ENCODE measurements at regions not wholly inside any gene's neighbourhood (a gene's known extent, or its start where the extent isn't known, plus 50 kb on each side); places are given as distances from the start of the nearest gene placed in this dataset.

GRCh38 chr11:98130117-98130625 lies 890.6 kb upstream of the CNTN5 start:
- no peak for DNase-seq
- H3K4me2 ChIP-seq (ENCODE audit: low read depth, low read length, poor library complexity, severe bottlenecking), result no peak overlapping the region
- peaks cover 85% of the 10 kb centered on the region for H3K9me3 ChIP-seq (ENCODE audit: low read length)
- H3K4me3 ChIP-seq (ENCODE audit: low read length), result no peak overlapping the region
- no peaks in the 10 kb centered on the region for H4K20me1 ChIP-seq (ENCODE audit: insufficient read depth, low read depth, low read length)
- no peaks in the 10 kb centered on the region for H3K79me2 ChIP-seq (ENCODE audit: low read length)
- H3K9me2 ChIP-seq (replicated peaks; ENCODE audit: insufficient read depth, low read length), result no peaks in the 10 kb centered on the region
- H3K9ac ChIP-seq (ENCODE audit: low read length), result no peak overlapping the region
- H2AFZ ChIP-seq (ENCODE audit: low read length), result no peak overlapping the region
- H3K36me3 ChIP-seq (ENCODE audit: insufficient read depth, low read length), result no peaks in the 10 kb centered on the region
- no peak overlapping the region for H3K27ac ChIP-seq (ENCODE audit: low read length)
- H3K4me1 ChIP-seq (ENCODE audit: low read length), result no peaks in the 10 kb centered on the region
- no peaks in the 10 kb centered on the region for H3K27me3 ChIP-seq (ENCODE audit: low read length)

- Histone ChIP-seq H2AFZ (ENCODE audit: low read length) (no peak overlapping the region), H3K4me2 (ENCODE audit: low read depth, low read length, poor library complexity, severe bottlenecking) (no peak overlapping the region)
Observed at GRCh38 chr11:98136357-98136756, 884.4 kb upstream of the CNTN5 start.

GRCh38 chr11:98137437-98137836 lies 883.3 kb upstream of the CNTN5 start:
- no peak for DNase-seq
- H3K9me3 ChIP-seq (ENCODE audit: low read length), result peaks cover 73% of the 10 kb centered on the region
- H3K9me2 ChIP-seq (replicated peaks; ENCODE audit: insufficient read depth, low read length), result no peaks in the 10 kb centered on the region
- H3K36me3 ChIP-seq (ENCODE audit: insufficient read depth, low read length), result no peaks in the 10 kb centered on the region
- no peaks in the 10 kb centered on the region for H3K4me1 ChIP-seq (ENCODE audit: low read length)
- H3K4me2 ChIP-seq (ENCODE audit: low read depth, low read length, poor library complexity, severe bottlenecking), result no peak overlapping the region
- H3K79me2 ChIP-seq (ENCODE audit: low read length), result no peaks in the 10 kb centered on the region
- H2AFZ ChIP-seq (ENCODE audit: low read length), result no peak overlapping the region
- no peaks in the 10 kb centered on the region for H4K20me1 ChIP-seq (ENCODE audit: insufficient read depth, low read depth, low read length)
- no peak overlapping the region for H3K9ac ChIP-seq (ENCODE audit: low read length)
- no peaks in the 10 kb centered on the region for H3K27me3 ChIP-seq (ENCODE audit: low read length)
- H3K27ac ChIP-seq (ENCODE audit: low read length), result no peak overlapping the region
- no peak overlapping the region for H3K4me3 ChIP-seq (ENCODE audit: low read length)

More at GRCh38 chr11:98136357-98136756, 884.4 kb upstream of the CNTN5 start:
- Histone ChIP-seq H3K79me2 (ENCODE audit: low read length) (no peaks in the 10 kb centered on the region), H3K9me3 (ENCODE audit: low read length) (peaks cover 73% of the 10 kb centered on the region), H4K20me1 (ENCODE audit: insufficient read depth, low read depth, low read length) (no peaks in the 10 kb centered on the region), H3K27ac (ENCODE audit: low read length) (no peak overlapping the region), H3K9ac (ENCODE audit: low read length) (no peak overlapping the region), H3K36me3 (ENCODE audit: insufficient read depth, low read length) (no peaks in the 10 kb centered on the region), H3K9me2 (replicated peaks; ENCODE audit: insufficient read depth, low read length) (no peaks in the 10 kb centered on the region), H3K4me1 (ENCODE audit: low read length) (no peaks in the 10 kb centered on the region), H3K4me3 (ENCODE audit: low read length) (no peak overlapping the region), H3K27me3 (ENCODE audit: low read length) (no peaks in the 10 kb centered on the region)
- DNase-seq, result no peak

GRCh38 chr11:98143661-98144060 lies 877.1 kb upstream of the CNTN5 start:
- Histone ChIP-seq H3K79me2 (ENCODE audit: low read length) (no peaks in the 10 kb centered on the region), H3K4me2 (ENCODE audit: low read depth, low read length, poor library complexity, severe bottlenecking) (no peak overlapping the region), H3K9me3 (ENCODE audit: low read length) (peaks cover 84% of the 10 kb centered on the region), H4K20me1 (ENCODE audit: insufficient read depth, low read depth, low read length) (no peaks in the 10 kb centered on the region), H3K4me3 (ENCODE audit: low read length) (no peak overlapping the region), H3K9ac (ENCODE audit: low read length) (no peak overlapping the region), H3K4me1 (ENCODE audit: low read length) (no peaks in the 10 kb centered on the region), H3K27me3 (ENCODE audit: low read length) (no peaks in the 10 kb centered on the region), H3K9me2 (replicated peaks; ENCODE audit: insufficient read depth, low read length) (no peaks in the 10 kb centered on the region), H2AFZ (ENCODE audit: low read length) (no peak overlapping the region), H3K27ac (ENCODE audit: low read length) (no peak overlapping the region), H3K36me3 (ENCODE audit: insufficient read depth, low read length) (no peaks in the 10 kb centered on the region)
- no peak for DNase-seq

- Histone ChIP-seq H3K27me3 (ENCODE audit: low read length) (no peaks in the 10 kb centered on the region), H3K4me1 (ENCODE audit: low read length) (no peaks in the 10 kb centered on the region), H3K79me2 (ENCODE audit: low read length) (no peaks in the 10 kb centered on the region), H3K4me2 (ENCODE audit: low read depth, low read length, poor library complexity, severe bottlenecking) (no peak overlapping the region), H3K9me2 (replicated peaks; ENCODE audit: insufficient read depth, low read length) (no peaks in the 10 kb centered on the region), H3K27ac (ENCODE audit: low read length) (no peak overlapping the region), H2AFZ (ENCODE audit: low read length) (no peak overlapping the region), H3K9me3 (ENCODE audit: low read length) (peaks cover 64% of the 10 kb centered on the region), H3K9ac (ENCODE audit: low read length) (no peak overlapping the region), H4K20me1 (ENCODE audit: insufficient read depth, low read depth, low read length) (no peaks in the 10 kb centered on the region), H3K36me3 (ENCODE audit: insufficient read depth, low read length) (no peaks in the 10 kb centered on the region), H3K4me3 (ENCODE audit: low read length) (no peak overlapping the region)
- no peak for DNase-seq
Observed at GRCh38 chr11:98153752-98154151, 867.0 kb upstream of the CNTN5 start.

GRCh38 chr11:98155696-98156095 lies 865.1 kb upstream of the CNTN5 start:
- no peaks in the 10 kb centered on the region for H3K27me3 ChIP-seq (ENCODE audit: low read length)
- H4K20me1 ChIP-seq (ENCODE audit: insufficient read depth, low read depth, low read length), result no peaks in the 10 kb centered on the region
- no peak overlapping the region for H3K4me2 ChIP-seq (ENCODE audit: low read depth, low read length, poor library complexity, severe bottlenecking)
- no peaks in the 10 kb centered on the region for H3K36me3 ChIP-seq (ENCODE audit: insufficient read depth, low read length)
- no peak overlapping the region for H3K27ac ChIP-seq (ENCODE audit: low read length)
- H3K4me3 ChIP-seq (ENCODE audit: low read length), result no peak overlapping the region
- H3K4me1 ChIP-seq (ENCODE audit: low read length), result no peaks in the 10 kb centered on the region
- H3K9me2 ChIP-seq (replicated peaks; ENCODE audit: insufficient read depth, low read length), result no peaks in the 10 kb centered on the region
- peaks cover 72% of the 10 kb centered on the region for H3K9me3 ChIP-seq (ENCODE audit: low read length)
- no peak overlapping the region for H3K9ac ChIP-seq (ENCODE audit: low read length)
- H2AFZ ChIP-seq (ENCODE audit: low read length), result no peak overlapping the region
- no peak for DNase-seq
- H3K79me2 ChIP-seq (ENCODE audit: low read length), result no peaks in the 10 kb centered on the region

- Histone ChIP-seq H3K36me3 (ENCODE audit: insufficient read depth, low read length) (no peaks in the 10 kb centered on the region), H3K9me3 (ENCODE audit: low read length) (peaks cover 62% of the 10 kb centered on the region), H3K9ac (ENCODE audit: low read length) (no peak overlapping the region), H3K79me2 (ENCODE audit: low read length) (no peaks in the 10 kb centered on the region), H4K20me1 (ENCODE audit: insufficient read depth, low read depth, low read length) (no peaks in the 10 kb centered on the region), H2AFZ (ENCODE audit: low read length) (no peak overlapping the region), H3K27me3 (ENCODE audit: low read length) (no peaks in the 10 kb centered on the region), H3K27ac (ENCODE audit: low read length) (no peak overlapping the region), H3K9me2 (replicated peaks; ENCODE audit: insufficient read depth, low read length) (no peaks in the 10 kb centered on the region), H3K4me1 (ENCODE audit: low read length) (no peaks in the 10 kb centered on the region), H3K4me2 (ENCODE audit: low read depth, low read length, poor library complexity, severe bottlenecking) (no peak overlapping the region), H3K4me3 (ENCODE audit: low read length) (no peak overlapping the region)
- no peak for DNase-seq
Observed at GRCh38 chr11:98177925-98178324, 842.8 kb upstream of the CNTN5 start.

GRCh38 chr11:98180511-98180910 lies 840.2 kb upstream of the CNTN5 start:
- Histone ChIP-seq H3K9me2 (replicated peaks; ENCODE audit: insufficient read depth, low read length) (no peaks in the 10 kb centered on the region), H3K4me2 (ENCODE audit: low read depth, low read length, poor library complexity, severe bottlenecking) (no peak overlapping the region), H3K27me3 (ENCODE audit: low read length) (no peaks in the 10 kb centered on the region), H3K79me2 (ENCODE audit: low read length) (no peaks in the 10 kb centered on the region), H3K4me3 (ENCODE audit: low read length) (no peak overlapping the region), H3K27ac (ENCODE audit: low read length) (no peak overlapping the region), H3K36me3 (ENCODE audit: insufficient read depth, low read length) (no peaks in the 10 kb centered on the region), H3K9ac (ENCODE audit: low read length) (no peak overlapping the region), H3K4me1 (ENCODE audit: low read length) (no peaks in the 10 kb centered on the region), H3K9me3 (ENCODE audit: low read length) (peaks cover 64% of the 10 kb centered on the region), H2AFZ (ENCODE audit: low read length) (no peak overlapping the region), H4K20me1 (ENCODE audit: insufficient read depth, low read depth, low read length) (no peaks in the 10 kb centered on the region)
- no peak for DNase-seq

- Histone ChIP-seq H3K9me3 (ENCODE audit: low read length) (peaks cover 62% of the 10 kb centered on the region), H3K9ac (ENCODE audit: low read length) (no peak overlapping the region), H3K27me3 (ENCODE audit: low read length) (no peaks in the 10 kb centered on the region), H3K9me2 (replicated peaks; ENCODE audit: insufficient read depth, low read length) (no peaks in the 10 kb centered on the region), H3K27ac (ENCODE audit: low read length) (no peak overlapping the region), H2AFZ (ENCODE audit: low read length) (no peak overlapping the region), H3K4me1 (ENCODE audit: low read length) (no peaks in the 10 kb centered on the region), H4K20me1 (ENCODE audit: insufficient read depth, low read depth, low read length) (no peaks in the 10 kb centered on the region), H3K36me3 (ENCODE audit: insufficient read depth, low read length) (no peaks in the 10 kb centered on the region), H3K4me3 (ENCODE audit: low read length) (no peak overlapping the region), H3K79me2 (ENCODE audit: low read length) (no peaks in the 10 kb centered on the region), H3K4me2 (ENCODE audit: low read depth, low read length, poor library complexity, severe bottlenecking) (no peak overlapping the region)
- DNase-seq, result no peak
Observed at GRCh38 chr11:98180921-98181320, 839.8 kb upstream of the CNTN5 start.
